H1 (cell line): ENCODE measurements at regions not wholly inside any gene's neighbourhood (a gene's known extent, or its start where the extent isn't known, plus 50 kb on each side); places are given as distances from the start of the nearest gene placed in this dataset.

Source experiments
- CTCF ChIP-seq, 3 experiments: IDR thresholded peaks; 1 replicate in 2 of 3; 2 replicates in 1 of 3; pipeline versions ENCODE4 v1.5.1 to v1.6.1; 2011; ENCODE audit warnings: low read length in 3 of 3, mild to moderate bottlenecking in 3 of 3, inconsistent platforms in 2 of 3, low read depth in 1 of 3, moderate library complexity in 1 of 3; ENCODE audit not compliant: insufficient read depth in 1 of 3; ENCODE audit errors: control extremely low read depth in 1 of 3
- GTF2F1 ChIP-seq: IDR thresholded peaks from 2 replicates; pipeline ENCODE4 v1.6.1; 2012; ENCODE audit warnings: low read depth, low read length, improper control_type of control experiment, borderline replicate concordance
- USF2 ChIP-seq: IDR thresholded peaks from 2 replicates; pipeline ENCODE4 v1.6.1; 2011; ENCODE audit warnings: low read length, improper control_type of control experiment
- YY1 ChIP-seq: IDR thresholded peaks from 2 replicates; pipeline ENCODE4 v1.6.1; 2011; ENCODE audit warnings: low read depth, mild to moderate bottlenecking, low read length

GRCh38 chr6:139642346-139642745 lies 267.9 kb upstream of the CITED2 start (continued):
- TF ChIP-seq CTCF (IDR thresholded peaks at IDR 0.05; ENCODE audit: control extremely low read depth in 1 of 3, insufficient read depth in 1 of 3, low read depth in 1 of 3, low read length in 3 of 3) (no peak), USF2 (no peak), GTF2F1 (no peak), YY1 (no peak)
